SK-N-SH treated with all-trans-retinoic acid at 6 μM for 48 hours (cell line): ENCODE measurements at regions not wholly inside any gene's neighbourhood (a gene's known extent, or its start where the extent isn't known, plus 50 kb on each side); places are given as distances from the start of the nearest gene placed in this dataset.

Experiments used
- ATAC-seq: fragments of 200-7000 bp; cut with Tn5 transposase; 3 replicates; pipeline ENCODE4 v1.9.1; 2020; ENCODE audit warnings: mild to moderate bottlenecking, moderate library complexity
- BACH2 ChIP-seq: fragments of 250-450 bp; sonication (Bioruptor Pico); IDR thresholded peaks from 2 replicates; pipeline ENCODE4 v1.9.0; 2021; ENCODE audit warnings: mild to moderate bottlenecking, borderline replicate concordance
- CREB5 ChIP-seq: fragments of 250-450 bp; sonication (Bioruptor Pico); IDR thresholded peaks from 2 replicates; pipeline ENCODE4 v1.5.1; 2020; ENCODE audit warnings: low read depth, mild to moderate bottlenecking, moderate library complexity
- CSDC2 ChIP-seq: fragments of 250-450 bp; sonication (Bioruptor Pico); IDR thresholded peaks from 2 replicates; pipeline ENCODE4 v1.5.0; 2020; ENCODE audit warnings: mild to moderate bottlenecking, moderate library complexity
- CSRNP3 ChIP-seq: fragments of 250-450 bp; sonication (Bioruptor Pico); IDR thresholded peaks from 2 replicates; pipeline ENCODE4 v1.5.1; 2021; ENCODE audit warnings: mild to moderate bottlenecking, moderate library complexity
- ESRRG ChIP-seq: fragments of 250-450 bp; sonication (Bioruptor Pico); IDR thresholded peaks from 2 replicates; pipeline ENCODE4 v1.6.1; 2021; ENCODE audit warnings: mild to moderate bottlenecking
- ISL1 ChIP-seq: fragments of 250-450 bp; sonication (Bioruptor Pico); IDR thresholded peaks from 2 replicates; pipeline ENCODE4 v2.1.2; 2022; ENCODE audit warnings: mild to moderate bottlenecking, moderate library complexity
- OSR1 ChIP-seq: fragments of 250-450 bp; sonication (Bioruptor Pico); IDR thresholded peaks from 2 replicates; pipeline ENCODE4 v1.8.0; 2022; ENCODE audit warnings: moderate library complexity, mild to moderate bottlenecking, inconsistent platforms
- PATZ1 ChIP-seq: fragments of 250-450 bp; sonication (Bioruptor Pico); IDR thresholded peaks from 2 replicates; pipeline ENCODE4 v1.8.0; 2020; ENCODE audit warnings: mild to moderate bottlenecking, moderate library complexity, borderline replicate concordance
- POU6F1 ChIP-seq: fragments of 250-450 bp; sonication (Bioruptor Pico); IDR thresholded peaks from 2 replicates; pipeline ENCODE4 v1.8.0; 2021; ENCODE audit warnings: low read depth, mild to moderate bottlenecking, moderate library complexity, borderline replicate concordance
- PPARA ChIP-seq: fragments of 250-450 bp; sonication (Bioruptor Pico); IDR thresholded peaks from 2 replicates; pipeline ENCODE4 v1.5.0; 2020; ENCODE audit warnings: mild to moderate bottlenecking, borderline replicate concordance
- SNAI2 ChIP-seq: fragments of 250-450 bp; sonication (Bioruptor Pico); IDR thresholded peaks from 2 replicates; pipeline ENCODE4 v1.5.0; 2020; ENCODE audit warnings: mild to moderate bottlenecking, moderate library complexity
- TCF4 ChIP-seq: fragments of 250-450 bp; sonication (Bioruptor Pico); IDR thresholded peaks from 2 replicates; pipeline ENCODE4 v1.8.0; 2021; ENCODE audit warnings: mild to moderate bottlenecking, moderate library complexity, borderline replicate concordance
- TOX ChIP-seq: fragments of 250-450 bp; sonication (Bioruptor Pico); IDR thresholded peaks from 2 replicates; pipeline ENCODE4 v1.8.0; 2021; ENCODE audit warnings: mild to moderate bottlenecking, moderate library complexity, borderline replicate concordance
- ZC3H10 ChIP-seq: fragments of 250-450 bp; sonication (Bioruptor Pico); IDR thresholded peaks from 2 replicates; pipeline ENCODE4 v1.5.1; 2021; ENCODE audit warnings: mild to moderate bottlenecking, moderate library complexity
- ZFP3 ChIP-seq: fragments of 250-450 bp; sonication (Bioruptor Pico); IDR thresholded peaks from 2 replicates; pipeline ENCODE4 v1.5.0; 2020; ENCODE audit warnings: mild to moderate bottlenecking, moderate library complexity
- ZFP30 ChIP-seq: fragments of 450-650 bp; formaldehyde crosslinking; IDR thresholded peaks from 2 replicates; pipeline ENCODE4 v1.5.0; 2022; ENCODE audit warnings: mild to moderate bottlenecking, moderate library complexity
- ZNF565 ChIP-seq: fragments of 450-650 bp; formaldehyde crosslinking; conservative IDR thresholded peaks from 2 replicates; pipeline ENCODE4 v1.5.0; 2020; ENCODE audit warnings: low read depth, mild to moderate bottlenecking, moderate library complexity
- ZNF70 ChIP-seq: fragments of 450-650 bp; formaldehyde crosslinking; IDR thresholded peaks from 2 replicates; pipeline ENCODE4 v1.5.0; 2020; ENCODE audit warnings: mild to moderate bottlenecking, moderate library complexity
- ZNF8 ChIP-seq: fragments of 450-650 bp; formaldehyde crosslinking; IDR thresholded peaks from 2 replicates; pipeline ENCODE4 v1.5.0; 2020; ENCODE audit warnings: mild to moderate bottlenecking, moderate library complexity

- no peak for TF ChIP-seq PATZ1 (CRISPR knock-in tag)
- no peak for TF ChIP-seq PPARA (CRISPR knock-in tag)
- no peak for TF ChIP-seq TCF4
- no peak for TF ChIP-seq CSDC2 (CRISPR knock-in tag)
- TF ChIP-seq BACH2 (CRISPR knock-in tag), result no peak
- TF ChIP-seq, all 23 proteins: peak for 0
- no peak for ATAC-seq
Observed at GRCh38 chr7:8991159-8991558, 557.8 kb downstream of the NXPH1 start.

- no peak for ATAC-seq
- TF ChIP-seq CSRNP3 (no peak), ISL1 (CRISPR knock-in tag) (no peak), BACH2 (CRISPR knock-in tag) (no peak), ZNF8 (no peak), TCF4 (no peak), TOX (CRISPR knock-in tag) (no peak), ZNF565 (no peak), PPARA (CRISPR knock-in tag) (no peak), ZFP3 (no peak), OSR1 (CRISPR knock-in tag) (no peak), POU6F1 (no peak), ZNF70 (CRISPR knock-in tag) (no peak), ZFP30 (CRISPR knock-in tag) (no peak)
Observed at GRCh38 chr7:8998762-8999161, 565.4 kb downstream of the NXPH1 start.

- TF ChIP-seq CSDC2 (CRISPR knock-in tag) (no peak), PATZ1 (CRISPR knock-in tag) (no peak), CSRNP3 (no peak), ESRRG (CRISPR knock-in tag) (no peak), ZFP3 (no peak), POU6F1 (no peak), BACH2 (CRISPR knock-in tag) (no peak), ZNF8 (no peak), PPARA (CRISPR knock-in tag) (no peak), ZNF565 (no peak), CREB5 (CRISPR knock-in tag) (no peak), ISL1 (CRISPR knock-in tag) (no peak), TOX (CRISPR knock-in tag) (no peak), ZC3H10 (CRISPR knock-in tag) (no peak), SNAI2 (no peak)
- ATAC-seq, result no peak
Observed at GRCh38 chr7:9013940-9014339, 580.5 kb downstream of the NXPH1 start.
